HEK293 (cell line): ENCODE measurements at regions not wholly inside any gene's neighbourhood (a gene's known extent, or its start where the extent isn't known, plus 50 kb on each side); places are given as distances from the start of the nearest gene placed in this dataset.

ENCODE experiments used
- CTCF ChIA-PET: fragments of 350-600 bp; formaldehyde crosslinking; extraction: SDS; loops from one replicate; lab custom pipeline; 2021; ENCODE audit warnings: antibody characterized with exemption; lab: Yijun Ruan, JAX
- POLR2A ChIA-PET: fragments of 300-600 bp; formaldehyde crosslinking; extraction: SDS; loops from one replicate; lab custom pipeline; 2020; ENCODE audit warnings: antibody characterized with exemption, inconsistent platforms; lab: Yijun Ruan, JAX
- H3K27ac ChIP-seq: fragments of 200-500 bp; sonication (Bioruptor generic); 2 replicates; pipeline ENCODE4 v1.5.1; 2014; ENCODE audit warnings: low read depth, low read length, control low read depth, inconsistent platforms; ENCODE audit errors: extremely low read depth
- H3K36me3 ChIP-seq, 2 experiments: fragments of 200-500 bp in 1 of 2; sonication (Bioruptor generic) in 1 of 2; 1 replicate in 1 of 2; 2 replicates in 1 of 2; pipeline ENCODE4 v1.5.1; 2014 to 2017; ENCODE audit warnings: inconsistent platforms in 2 of 2, low read length in 2 of 2; ENCODE audit not compliant: control insufficient read depth in 2 of 2, insufficient read depth in 1 of 2
- H3K4me1 ChIP-seq: fragments of 200-500 bp; sonication (Bioruptor generic); 2 replicates; pipeline ENCODE4 v1.5.1; 2014; ENCODE audit warnings: mild to moderate bottlenecking, low read length, inconsistent platforms; ENCODE audit not compliant: control insufficient read depth, insufficient read depth
- H3K4me3 ChIP-seq: 2 replicates; pipeline ENCODE4 v1.5.1; 2011; ENCODE audit warnings: low read depth, mild to moderate bottlenecking, control low read depth, low read length, moderate library complexity
- H3K9me3 ChIP-seq: fragments of 200-500 bp; sonication (Bioruptor generic); 2 replicates; pipeline ENCODE4 v1.5.1; 2014; ENCODE audit warnings: low read depth, low read length, inconsistent platforms; ENCODE audit not compliant: control insufficient read depth, insufficient read depth
- GFI1B ChIP-seq: fragments of 450-650 bp; formaldehyde crosslinking; IDR thresholded peaks from 2 replicates; pipeline ENCODE4 v1.5.1; 2016; ENCODE audit warnings: missing biosample characterization, missing genetic modification characterization
- GLI4 ChIP-seq: fragments of 450-650 bp; formaldehyde crosslinking; IDR thresholded peaks from 2 replicates; pipeline ENCODE4 v1.5.1; 2016; ENCODE audit warnings: missing biosample characterization, missing genetic modification characterization
- GLIS2 ChIP-seq: fragments of 450-650 bp; formaldehyde crosslinking; IDR thresholded peaks from 2 replicates; pipeline ENCODE4 v1.5.1; 2016; ENCODE audit warnings: missing biosample characterization, missing genetic modification characterization
- HOXC10 ChIP-seq: sonication (generic); formaldehyde crosslinking; IDR thresholded peaks from 2 replicates; pipeline ENCODE4 v1.8.1; 2023; ENCODE audit warnings: mild to moderate bottlenecking, missing genetic modification reagents
- INSM2 ChIP-seq: fragments of 450-650 bp; formaldehyde crosslinking; IDR thresholded peaks from 2 replicates; pipeline ENCODE4 v1.5.1; 2016; ENCODE audit warnings: missing biosample characterization, missing genetic modification characterization
- KLF9 ChIP-seq: fragments of 450-650 bp; formaldehyde crosslinking; IDR thresholded peaks from 2 replicates; pipeline ENCODE4 v1.5.1; 2016; ENCODE audit warnings: missing biosample characterization, missing genetic modification characterization, low read depth
- REST ChIP-seq: fragments of 450-650 bp; formaldehyde crosslinking; IDR thresholded peaks from 2 replicates; pipeline ENCODE4 v1.5.1; 2016; ENCODE audit warnings: missing biosample characterization, missing genetic modification characterization
- TRIM28 ChIP-seq: IDR thresholded peaks from 2 replicates; pipeline ENCODE4 v1.6.1; 2011; ENCODE audit warnings: low read length, control low read depth, borderline replicate concordance
- YY1 ChIP-seq: fragments of 450-650 bp; formaldehyde crosslinking; IDR thresholded peaks from 2 replicates; pipeline ENCODE4 v1.5.1; 2018; ENCODE audit warnings: missing biosample characterization, missing genetic modification characterization
- ZBTB20 ChIP-seq: fragments of 450-650 bp; formaldehyde crosslinking; IDR thresholded peaks from 2 replicates; pipeline ENCODE4 v1.5.1; 2016; ENCODE audit warnings: missing biosample characterization, missing genetic modification characterization
- ZFP69B ChIP-seq: fragments of 450-650 bp; formaldehyde crosslinking; IDR thresholded peaks from 2 replicates; pipeline ENCODE4 v1.5.1; 2016; ENCODE audit warnings: missing biosample characterization, missing genetic modification characterization
- ZNF155 ChIP-seq: fragments of 450-650 bp; formaldehyde crosslinking; IDR thresholded peaks from 2 replicates; pipeline ENCODE4 v1.5.1; 2016; ENCODE audit warnings: missing biosample characterization, missing genetic modification characterization
- ZNF2 ChIP-seq: fragments of 450-650 bp; formaldehyde crosslinking; IDR thresholded peaks from 2 replicates; pipeline ENCODE4 v1.5.1; 2016; ENCODE audit warnings: missing biosample characterization, missing genetic modification characterization
- ZNF366 ChIP-seq: fragments of 450-650 bp; formaldehyde crosslinking; conservative IDR thresholded peaks from 2 replicates; pipeline ENCODE4 v1.5.1; 2016; ENCODE audit warnings: missing biosample characterization, missing genetic modification characterization
- ZNF510 ChIP-seq: fragments of 450-650 bp; formaldehyde crosslinking; IDR thresholded peaks from 2 replicates; pipeline ENCODE4 v1.5.1; 2018; ENCODE audit warnings: mild to moderate bottlenecking, missing genetic modification characterization, missing biosample characterization; ENCODE audit not compliant: insufficient replicate concordance
- ZNF585B ChIP-seq: fragments of 450-650 bp; formaldehyde crosslinking; IDR thresholded peaks from 2 replicates; pipeline ENCODE4 v1.5.1; 2016; ENCODE audit warnings: missing biosample characterization, missing genetic modification characterization
- ZNF610 ChIP-seq: fragments of 450-650 bp; formaldehyde crosslinking; IDR thresholded peaks from 2 replicates; pipeline ENCODE4 v1.5.1; 2016; ENCODE audit warnings: missing biosample characterization, missing genetic modification characterization, borderline replicate concordance
- ZNF707 ChIP-seq: fragments of 450-650 bp; formaldehyde crosslinking; IDR thresholded peaks from 2 replicates; pipeline ENCODE4 v1.5.1; 2016; ENCODE audit warnings: missing biosample characterization, missing genetic modification characterization
- ZNF785 ChIP-seq: fragments of 450-650 bp; formaldehyde crosslinking; IDR thresholded peaks from 2 replicates; pipeline ENCODE4 v1.5.1; 2016; ENCODE audit warnings: missing biosample characterization, missing genetic modification characterization
- ZXDB ChIP-seq: fragments of 450-650 bp; formaldehyde crosslinking; IDR thresholded peaks from 2 replicates; pipeline ENCODE4 v1.5.1; 2016; ENCODE audit warnings: missing biosample characterization, missing genetic modification characterization

DNA sequence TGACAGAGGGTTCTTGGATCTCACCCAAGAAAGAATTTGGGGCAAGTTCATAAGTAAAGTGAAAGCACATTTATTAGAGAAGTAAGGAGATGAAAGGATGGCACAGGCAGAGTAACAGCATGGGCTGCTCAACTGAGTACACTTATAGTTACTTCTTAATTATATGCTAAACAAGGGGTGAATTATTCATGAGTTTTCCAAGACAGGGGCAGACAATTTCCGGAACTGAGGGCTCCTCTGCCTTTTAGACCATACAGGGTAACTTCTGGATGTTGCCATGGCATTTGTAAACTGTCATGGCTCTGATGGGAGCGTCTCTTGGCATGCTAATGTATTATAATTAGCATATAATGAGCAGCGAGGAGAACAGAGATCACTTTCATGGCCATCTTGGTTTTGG, 221.2 kb upstream of the STT3B start (continued):
- TF ChIP-seq ZNF155 (tag by site-specific recombination) (no peak), KLF9 (tag by site-specific recombination) (no peak), GLIS2 (no peak), ZNF2 (tag by site-specific recombination) (no peak), ZBTB20 (tag by site-specific recombination) (no peak), YY1 (no peak), ZNF366 (tag by site-specific recombination) (no peak), REST (tag by site-specific recombination) (no peak), ZFP69B (tag by site-specific recombination) (no peak)

DNA sequence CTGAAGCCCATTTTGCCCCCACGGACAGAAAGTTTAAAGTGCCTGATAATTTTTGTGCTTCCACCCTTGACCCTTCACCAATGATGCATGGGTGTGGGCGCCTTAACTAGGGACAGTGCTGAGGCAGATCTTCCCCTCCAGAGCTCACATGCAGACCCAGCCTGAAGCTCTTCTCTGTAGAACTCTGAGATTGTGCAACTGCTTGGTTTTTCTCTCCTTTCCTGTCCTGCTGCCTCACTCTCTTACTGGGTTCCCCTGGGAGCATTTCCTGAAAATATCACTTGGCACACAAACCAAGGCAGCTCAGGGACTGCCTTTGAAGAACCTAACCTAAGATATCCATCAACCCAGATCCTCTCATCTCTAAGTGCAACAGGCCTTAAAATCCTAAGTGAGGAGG, 220.3 kb upstream of the STT3B start:
- CTCF ChIA-PET: no interaction called here
- H3K4me3 ChIP-seq: no peak overlapping the region
- H3K4me1 ChIP-seq: no peaks in the 10 kb centered on the region
- TF ChIP-seq ZNF785 (tag by site-specific recombination) (no peak), TRIM28 (no peak), REST (tag by site-specific recombination) (no peak), INSM2 (tag by site-specific recombination) (no peak), ZXDB (no peak), ZNF610 (tag by site-specific recombination) (no peak), GLI4 (tag by site-specific recombination) (no peak), ZNF707 (tag by site-specific recombination) (no peak), HOXC10 (CRISPR knock-in tag) (no peak), GFI1B (tag by site-specific recombination) (no peak), ZNF585B (no peak), ZNF510 (tag by site-specific recombination) (no peak)
- H3K9me3 ChIP-seq: no peaks in the 10 kb centered on the region
- H3K27ac ChIP-seq: no peak overlapping the region
- POLR2A ChIA-PET: no interaction called here
- no peaks in the 10 kb centered on the region for H3K36me3 ChIP-seq
